ENCODE measurements at regions not wholly inside any gene's neighbourhood (a gene's known extent, or its start where the extent isn't known, plus 50 kb on each side); places are given as distances from the start of the nearest gene placed in this dataset.

GRCh38 chr10:65328486-65328885, 1597.3 kb upstream of the LRRTM3 start:
- Histone ChIP-seq H3K27me3 (no peaks in the 10 kb centered on the region), H3K9me3 (no peaks in the 10 kb centered on the region), H3K4me3 (no peak overlapping the region), H3K36me3 (no peaks in the 10 kb centered on the region), H3K27ac (no peak overlapping the region), H3K4me1 (no peaks in the 10 kb centered on the region)
- TF ChIP-seq POLR2A (IDR thresholded peaks at IDR 0.05) (no peak), CTCF (IDR thresholded peaks at IDR 0.05) (no peak)
- no peak for DNase-seq

GRCh38 chr10:65335311-65335710, 1590.5 kb upstream of the LRRTM3 start:
- no peaks in the 10 kb centered on the region for H3K9me3 ChIP-seq
- no peaks in the 10 kb centered on the region for H3K36me3 ChIP-seq
- TF ChIP-seq CTCF (IDR thresholded peaks at IDR 0.05) (no peak), POLR2A (IDR thresholded peaks at IDR 0.05) (no peak)
- H3K4me1 ChIP-seq, result no peaks in the 10 kb centered on the region
- H3K4me3 ChIP-seq, result no peak overlapping the region
- DNase-seq, result no peak
- no peak overlapping the region for H3K27ac ChIP-seq
- H3K27me3 ChIP-seq, result no peaks in the 10 kb centered on the region

GRCh38 chr10:65340340-65340739, 1585.5 kb upstream of the LRRTM3 start:
- Histone ChIP-seq H3K4me3 (no peak overlapping the region), H3K4me1 (no peaks in the 10 kb centered on the region), H3K9me3 (no peaks in the 10 kb centered on the region), H3K27ac (no peak overlapping the region), H3K27me3 (no peaks in the 10 kb centered on the region), H3K36me3 (no peaks in the 10 kb centered on the region)
- DNase-seq, result no peak
- TF ChIP-seq CTCF (IDR thresholded peaks at IDR 0.05) (no peak), POLR2A (IDR thresholded peaks at IDR 0.05) (no peak)

GRCh38 chr10:65341323-65341925, 1584.4 kb upstream of the LRRTM3 start:
- H3K4me3 ChIP-seq, result no peak overlapping the region
- DNase-seq, result no peak
- no peaks in the 10 kb centered on the region for H3K36me3 ChIP-seq
- H3K4me1 ChIP-seq, result no peaks in the 10 kb centered on the region
- no peaks in the 10 kb centered on the region for H3K9me3 ChIP-seq
- TF ChIP-seq POLR2A (IDR thresholded peaks at IDR 0.05) (no peak), CTCF (IDR thresholded peaks at IDR 0.05) (no peak)
- no peaks in the 10 kb centered on the region for H3K27me3 ChIP-seq
- H3K27ac ChIP-seq, result no peak overlapping the region

GRCh38 chr10:65342245-65342644, 1583.6 kb upstream of the LRRTM3 start:
- Histone ChIP-seq H3K27me3 (no peaks in the 10 kb centered on the region), H3K36me3 (no peaks in the 10 kb centered on the region), H3K4me1 (no peaks in the 10 kb centered on the region), H3K9me3 (no peaks in the 10 kb centered on the region), H3K4me3 (no peak overlapping the region), H3K27ac (no peak overlapping the region)
- no peak for TF ChIP-seq POLR2A (IDR thresholded peaks at IDR 0.05)
- DNase-seq, result no peak

- TF ChIP-seq POLR2A (IDR thresholded peaks at IDR 0.05) (no peak), CTCF (IDR thresholded peaks at IDR 0.05) (no peak)
Observed at GRCh38 chr10:65346466-65346865, 1579.4 kb upstream of the LRRTM3 start.

More at GRCh38 chr10:65346466-65346865, 1579.4 kb upstream of the LRRTM3 start:
- DNase-seq, result no peak
- H3K9me3 ChIP-seq, result no peaks in the 10 kb centered on the region
- H3K36me3 ChIP-seq, result no peaks in the 10 kb centered on the region
- H3K4me3 ChIP-seq, result no peak overlapping the region
- H3K4me1 ChIP-seq, result no peaks in the 10 kb centered on the region
- no peaks in the 10 kb centered on the region for H3K27me3 ChIP-seq
- no peak overlapping the region for H3K27ac ChIP-seq

Data from Peyer's patch (tissue), 4 donors.